NCI-H2196 (cell line): ENCODE measurements at regions not wholly inside any gene's neighbourhood (a gene's known extent, or its start where the extent isn't known, plus 50 kb on each side); places are given as distances from the start of the nearest gene placed in this dataset.

Experiments used
- DNase-seq: peaks from one replicate; lab custom pipeline; 2025; ENCODE audit not compliant: unreplicated experiment; lab: John Stamatoyannopoulos, UW

- DNase-seq, result no peak
Measured at GRCh38 chr9:93813221-93814076, 141.7 kb downstream of the BARX1 start.

- DNase-seq, result no peak
Measured at GRCh38 chr9:93812410-93812668, 142.8 kb downstream of the BARX1 start.

GRCh38 chr9:93810028-93810971, 144.9 kb downstream of the BARX1 start:
- no peak for DNase-seq

GRCh38 chr9:93809204-93809940, 145.8 kb downstream of the BARX1 start:
- DNase-seq, result no peak

GRCh38 chr9:93808115-93809029, 146.8 kb downstream of the BARX1 start:
- DNase-seq, result no peak

GRCh38 chr9:93807166-93808074, 147.7 kb downstream of the BARX1 start:
- DNase-seq, result no peak

GRCh38 chr9:93801581-93802284, 153.4 kb downstream of the BARX1 start:
- no peak for DNase-seq

GRCh38 chr9:93801120-93801519, 154.0 kb downstream of the BARX1 start:
- no peak for DNase-seq

- no peak for DNase-seq
Measured at GRCh38 chr9:93792358-93792757, 162.8 kb downstream of the BARX1 start.

GRCh38 chr9:93786204-93786603, 169.0 kb downstream of the BARX1 start:
- no peak for DNase-seq

GRCh38 chr9:93776873-93777272, 178.3 kb downstream of the BARX1 start:
- no peak for DNase-seq

GRCh38 chr9:93776256-93776655, 178.9 kb downstream of the BARX1 start:
- DNase-seq, result no peak

- no peak for DNase-seq
Measured at GRCh38 chr9:93774331-93775102, 180.6 kb downstream of the BARX1 start.

- DNase-seq, result no peak
Measured at GRCh38 chr9:93771276-93771675, 183.9 kb downstream of the BARX1 start.

GRCh38 chr9:93761822-93762221, 185.4 kb downstream of the PHF2 start:
- no peak for DNase-seq

- no peak for DNase-seq
Measured at GRCh38 chr9:93750045-93750444, 173.7 kb downstream of the PHF2 start.

GRCh38 chr9:93748827-93749226, 172.4 kb downstream of the PHF2 start:
- DNase-seq, result peak; percentile 15

GRCh38 chr9:93731963-93732362, 155.6 kb downstream of the PHF2 start:
- no peak for DNase-seq
